Amygdala (tissue), 56 donors: ENCODE measurements at regions not wholly inside any gene's neighbourhood (a gene's known extent, or its start where the extent isn't known, plus 50 kb on each side); places are given as distances from the start of the nearest gene placed in this dataset.

Experiments used
- DNase-seq, 56 donors: peaks; one replicate each; lab custom pipeline; 2025; lab: John Stamatoyannopoulos, UW

- no peak for DNase-seq
These were observed 377.8 kb downstream of the CHSY3 start for GRCh38 chr5:130282049-130282448.

GRCh38 chr5:130280528-130281217 lies 376.4 kb downstream of the CHSY3 start:
- no peak for DNase-seq

- DNase-seq = no peak
These were observed 375.1 kb downstream of the CHSY3 start for GRCh38 chr5:130279386-130279785.

- DNase-seq = no peak
These were observed 373.9 kb downstream of the CHSY3 start for GRCh38 chr5:130278136-130278535.

GRCh38 chr5:130277522-130277921 lies 373.3 kb downstream of the CHSY3 start:
- no peak for DNase-seq

GRCh38 chr5:130277002-130277401 lies 372.7 kb downstream of the CHSY3 start:
- no peak for DNase-seq

GRCh38 chr5:130272837-130273236 lies 368.6 kb downstream of the CHSY3 start:
- no peak for DNase-seq

GRCh38 chr5:130270786-130271185 lies 366.5 kb downstream of the CHSY3 start:
- no peak for DNase-seq

GRCh38 chr5:130268489-130268888 lies 364.2 kb downstream of the CHSY3 start:
- DNase-seq = no peak

- DNase-seq = no peak
These were observed 363.7 kb downstream of the CHSY3 start for GRCh38 chr5:130267926-130268325.

- peak in 1 of 56 donors; percentile 2 for DNase-seq
These were observed 356.2 kb downstream of the CHSY3 start for GRCh38 chr5:130260481-130260880.

- DNase-seq = no peak
These were observed 347.7 kb downstream of the CHSY3 start for GRCh38 chr5:130251931-130252330.

- DNase-seq = no peak
These were observed 339.4 kb downstream of the CHSY3 start for GRCh38 chr5:130243641-130244040.

GRCh38 chr5:130237721-130238120 lies 333.5 kb downstream of the CHSY3 start:
- no peak for DNase-seq
